ENCODE measurements at regions not wholly inside any gene's neighbourhood (a gene's known extent, or its start where the extent isn't known, plus 50 kb on each side); places are given as distances from the start of the nearest gene placed in this dataset.

DNA sequence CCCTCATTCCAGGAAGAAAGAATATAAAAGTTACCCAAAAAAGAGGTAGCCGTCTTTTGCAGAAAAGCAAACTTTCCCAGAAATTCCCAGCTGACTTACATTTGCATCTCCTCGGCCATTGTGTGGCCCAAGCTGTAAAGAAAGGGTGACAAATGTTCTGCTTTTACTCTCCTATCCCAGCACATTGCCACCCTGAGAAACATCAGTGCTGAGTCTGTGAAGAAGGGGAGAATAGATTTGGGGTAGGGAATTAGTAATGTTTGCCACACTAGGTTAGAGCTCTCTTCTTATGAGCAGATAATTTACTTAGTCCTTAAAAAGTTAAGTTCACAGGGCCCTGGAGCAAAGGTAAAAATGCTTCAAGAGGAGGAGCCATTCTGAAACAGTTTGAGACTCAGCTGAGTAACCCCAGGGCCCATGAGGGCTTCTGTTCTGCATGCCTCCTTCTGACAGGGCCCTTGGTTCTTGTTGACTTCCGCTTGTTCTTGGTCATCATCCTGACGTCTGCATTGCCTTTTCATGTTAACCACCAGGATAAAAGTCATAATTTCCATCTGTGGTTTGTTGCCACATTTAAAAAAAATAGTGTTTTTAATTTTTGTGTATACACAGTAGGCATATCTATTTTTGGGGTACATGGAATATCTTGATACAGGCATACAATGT is 550.7 kb downstream of the RNF144A start:
- TF ChIP-seq EZH2 (IDR thresholded peaks at IDR 0.05) = no peak
- TF ChIP-seq, protein P1, sequence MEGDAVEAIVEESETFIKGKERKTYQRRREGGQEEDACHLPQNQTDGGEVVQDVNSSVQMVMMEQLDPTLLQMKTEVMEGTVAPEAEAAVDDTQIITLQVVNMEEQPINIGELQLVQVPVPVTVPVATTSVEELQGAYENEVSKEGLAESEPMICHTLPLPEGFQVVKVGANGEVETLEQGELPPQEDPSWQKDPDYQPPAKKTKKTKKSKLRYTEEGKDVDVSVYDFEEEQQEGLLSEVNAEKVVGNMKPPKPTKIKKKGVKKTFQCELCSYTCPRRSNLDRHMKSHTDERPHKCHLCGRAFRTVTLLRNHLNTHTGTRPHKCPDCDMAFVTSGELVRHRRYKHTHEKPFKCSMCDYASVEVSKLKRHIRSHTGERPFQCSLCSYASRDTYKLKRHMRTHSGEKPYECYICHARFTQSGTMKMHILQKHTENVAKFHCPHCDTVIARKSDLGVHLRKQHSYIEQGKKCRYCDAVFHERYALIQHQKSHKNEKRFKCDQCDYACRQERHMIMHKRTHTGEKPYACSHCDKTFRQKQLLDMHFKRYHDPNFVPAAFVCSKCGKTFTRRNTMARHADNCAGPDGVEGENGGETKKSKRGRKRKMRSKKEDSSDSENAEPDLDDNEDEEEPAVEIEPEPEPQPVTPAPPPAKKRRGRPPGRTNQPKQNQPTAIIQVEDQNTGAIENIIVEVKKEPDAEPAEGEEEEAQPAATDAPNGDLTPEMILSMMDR (IDR thresholded peaks at IDR 0.05) = no peak
